ENCODE measurements at regions not wholly inside any gene's neighbourhood (a gene's known extent, or its start where the extent isn't known, plus 50 kb on each side); places are given as distances from the start of the nearest gene placed in this dataset.

- H3K27me3 ChIP-seq (replicated peaks in 1 of 7) = peaks cover 0 to 9% (median 0%) of the 10 kb centered on the region in 7 donors
- H3K9me3 ChIP-seq = no peaks in the 10 kb centered on the region
- H3K4me3 ChIP-seq = no peak overlapping the region
- no peaks in the 10 kb centered on the region for H3K36me3 ChIP-seq
- DNase-seq = no peak
- no peaks in the 10 kb centered on the region for H3K4me1 ChIP-seq
- intact Hi-C loops (cut with DNase I; ENCODE audit: low total_unique reads) = no loop called here
- WGBS, 5 donors = 28 to 41% (median 31%) methylated on average over 5 of the region's 5 CpGs
- no peak overlapping the region for H3K27ac ChIP-seq
- TF ChIP-seq POLR2AphosphoS5 (IDR thresholded peaks at IDR 0.05) (no peak), POLR2A (IDR thresholded peaks at IDR 0.05) (no peak), CTCF (IDR thresholded peaks at IDR 0.05 in 8 of 11, conservative IDR thresholded peaks at IDR 0.05 in 3 of 11) (no peak)
These were observed 527.4 kb downstream of the TMEM182 start for GRCh38 chr2:103289105-103289725.

- Histone ChIP-seq H3K36me3 (no peaks in the 10 kb centered on the region), H3K4me3 (no peak overlapping the region), H3K27ac (no peak overlapping the region), H3K27me3 (replicated peaks in 1 of 7) (peaks cover 0 to 9% (median 0%) of the 10 kb centered on the region in 7 donors), H3K9me3 (no peaks in the 10 kb centered on the region), H3K4me1 (no peaks in the 10 kb centered on the region)
- intact Hi-C loops (cut with DNase I; ENCODE audit: low total_unique reads) = no loop called here
- 63 to 75% (median 70%) methylated on average over 6 of the region's 6 CpGs for WGBS, 5 donors
- DNase-seq = no peak
- TF ChIP-seq POLR2AphosphoS5 (IDR thresholded peaks at IDR 0.05) (no peak), POLR2A (IDR thresholded peaks at IDR 0.05) (no peak), CTCF (IDR thresholded peaks at IDR 0.05 in 8 of 11, conservative IDR thresholded peaks at IDR 0.05 in 3 of 11) (no peak)
These were observed 530.7 kb downstream of the TMEM182 start for GRCh38 chr2:103292573-103292972.

GRCh38 chr2:103293067-103293741 is 531.4 kb downstream of the TMEM182 start:
- Histone ChIP-seq H3K4me3 (no peak overlapping the region), H3K4me1 (no peaks in the 10 kb centered on the region), H3K36me3 (no peaks in the 10 kb centered on the region), H3K9me3 (no peaks in the 10 kb centered on the region), H3K27me3 (replicated peaks in 1 of 7) (peaks cover 0 to 9% (median 0%) of the 10 kb centered on the region in 7 donors), H3K27ac (no peak overlapping the region)
- 21 to 35% (median 23%) methylated on average over 16 of the region's 16 CpGs for WGBS, 5 donors
- no peak for TF ChIP-seq CTCF (IDR thresholded peaks at IDR 0.05 in 8 of 11, conservative IDR thresholded peaks at IDR 0.05 in 3 of 11)
- TF ChIP-seq POLR2A (IDR thresholded peaks at IDR 0.05) = no peak
- TF ChIP-seq POLR2AphosphoS5 (IDR thresholded peaks at IDR 0.05) = no peak
- intact Hi-C loops (cut with DNase I; ENCODE audit: low total_unique reads) = no loop called here
- no peak for DNase-seq

GRCh38 chr2:103293742-103294077 is 531.9 kb downstream of the TMEM182 start:
- 33 to 44% (median 40%) methylated on average over 3 of the region's 3 CpGs for WGBS, 5 donors
- H3K27ac ChIP-seq = no peak overlapping the region
- DNase-seq = no peak

More at GRCh38 chr2:103293742-103294077, 531.9 kb downstream of the TMEM182 start:
- no peak overlapping the region for H3K4me3 ChIP-seq
- H3K9me3 ChIP-seq = no peaks in the 10 kb centered on the region
- TF ChIP-seq CTCF (IDR thresholded peaks at IDR 0.05 in 8 of 11, conservative IDR thresholded peaks at IDR 0.05 in 3 of 11) (no peak), POLR2A (IDR thresholded peaks at IDR 0.05) (no peak), POLR2AphosphoS5 (IDR thresholded peaks at IDR 0.05) (no peak)
- H3K36me3 ChIP-seq = no peaks in the 10 kb centered on the region
- H3K4me1 ChIP-seq = no peaks in the 10 kb centered on the region
- intact Hi-C loops (cut with DNase I; ENCODE audit: low total_unique reads) = no loop called here
- H3K27me3 ChIP-seq (replicated peaks in 1 of 7) = peaks cover 0 to 9% (median 0%) of the 10 kb centered on the region in 7 donors
